KBM-7 (cell line): ENCODE measurements at regions not wholly inside any gene's neighbourhood (a gene's known extent, or its start where the extent isn't known, plus 50 kb on each side); places are given as distances from the start of the nearest gene placed in this dataset.
"Not testable (repeated sequence)": the region's sequence is repeated elsewhere in the genome, so short reads cannot be mapped to it uniquely, and the experiment has no call there.

Experiments used
- DNase-seq: peaks from one replicate; pipeline ENCODE4 v3.0.0-alpha.2; 2015
- in situ Hi-C: fragments of 300-500 bp; cut with MboI; formaldehyde crosslinking; loops from 2 replicates; pipeline ENCODE4 v1.14.3; 2020; ENCODE audit warnings: low sequenced_read_pairs, low pct_unique_long_range_greater_than_20kb, mixed read lengths

GRCh38 chr9:63814970-63815669, 1469.9 kb downstream of the FOXD4L5 start:
- DNase-seq, in situ Hi-C loops: not testable (repeated sequence)

GRCh38 chr9:63813391-63814021, 1471.5 kb downstream of the FOXD4L5 start:
- in situ Hi-C loops, DNase-seq: not testable (repeated sequence)

- DNase-seq, in situ Hi-C loops: not testable (repeated sequence)
These were observed 1472.2 kb downstream of the FOXD4L5 start for GRCh38 chr9:63812822-63813221.

GRCh38 chr9:63804205-63804604, 1480.8 kb downstream of the FOXD4L5 start:
- in situ Hi-C loops, DNase-seq: not testable (repeated sequence)

- DNase-seq, in situ Hi-C loops: not testable (repeated sequence)
These were observed 1490.8 kb downstream of the FOXD4L5 start for GRCh38 chr9:63794081-63794685.

- in situ Hi-C loops, DNase-seq: not testable (repeated sequence)
These were observed 1497.6 kb downstream of the FOXD4L5 start for GRCh38 chr9:63787454-63787853.

GRCh38 chr9:63785059-63785458, 1500.0 kb downstream of the FOXD4L5 start:
- in situ Hi-C loops, DNase-seq: not testable (repeated sequence)

- in situ Hi-C loops, DNase-seq: not testable (repeated sequence)
These were observed 1500.6 kb downstream of the FOXD4L5 start for GRCh38 chr9:63784421-63784820.

GRCh38 chr9:63781817-63782439, 1503.1 kb downstream of the FOXD4L5 start:
- DNase-seq, in situ Hi-C loops: not testable (repeated sequence)

GRCh38 chr9:63781390-63781789, 1503.6 kb downstream of the FOXD4L5 start:
- in situ Hi-C loops, result not testable (repeated sequence)

GRCh38 chr9:63776220-63776619, 1508.8 kb downstream of the FOXD4L5 start:
- in situ Hi-C loops, result not testable (repeated sequence)

More at GRCh38 chr9:63781390-63781789, 1503.6 kb downstream of the FOXD4L5 start:
- peak; percentile 9 for DNase-seq

GRCh38 chr9:63775092-63775426, 1510.0 kb downstream of the FOXD4L5 start:
- in situ Hi-C loops, DNase-seq: not testable (repeated sequence)

More at GRCh38 chr9:63776220-63776619, 1508.8 kb downstream of the FOXD4L5 start:
- not testable (repeated sequence) for DNase-seq

GRCh38 chr9:63774369-63775091, 1510.5 kb downstream of the FOXD4L5 start:
- in situ Hi-C loops, DNase-seq: not testable (repeated sequence)

GRCh38 chr9:63762230-63762629, 1522.8 kb downstream of the FOXD4L5 start:
- DNase-seq, in situ Hi-C loops: not testable (repeated sequence)

GRCh38 chr9:63729021-63729420, 1556.0 kb downstream of the FOXD4L5 start:
- in situ Hi-C loops, DNase-seq: not testable (repeated sequence)

- in situ Hi-C loops, result no loop called here
- no peak for DNase-seq
These were observed 1556.7 kb downstream of the FOXD4L5 start for GRCh38 chr9:63728287-63728686.

GRCh38 chr9:63708285-63708684, 1576.7 kb downstream of the FOXD4L5 start:
- DNase-seq, in situ Hi-C loops: not testable (repeated sequence)

GRCh38 chr9:63704456-63704855, 1580.6 kb downstream of the FOXD4L5 start:
- DNase-seq, in situ Hi-C loops: not testable (repeated sequence)

GRCh38 chr9:63703670-63704069, 1581.3 kb downstream of the FOXD4L5 start:
- in situ Hi-C loops, DNase-seq: not testable (repeated sequence)
